IPS-18a (cell line): ENCODE measurements at regions not wholly inside any gene's neighbourhood (a gene's known extent, or its start where the extent isn't known, plus 50 kb on each side); places are given as distances from the start of the nearest gene placed in this dataset.

Source experiments
- H3K27ac ChIP-seq: one replicate; pipeline ENCODE4 v1.5.1; 2013; ENCODE audit warnings: low read length
- H3K27me3 ChIP-seq: one replicate; pipeline ENCODE4 v1.6.1; 2013; ENCODE audit warnings: mild to moderate bottlenecking, low read length; ENCODE audit not compliant: control insufficient read depth, insufficient read depth
- H3K36me3 ChIP-seq: one replicate; pipeline ENCODE4 v1.6.1; 2013; ENCODE audit warnings: low read depth, low read length; ENCODE audit not compliant: control insufficient read depth
- H3K4me1 ChIP-seq: one replicate; pipeline ENCODE4 v1.6.1; 2013; ENCODE audit warnings: low read depth, low read length; ENCODE audit not compliant: control insufficient read depth
- H3K4me3 ChIP-seq: one replicate; pipeline ENCODE4 v1.5.1; 2013; ENCODE audit warnings: low read length
- H3K9ac ChIP-seq: one replicate; pipeline ENCODE4 v1.6.1; 2013; ENCODE audit warnings: mild to moderate bottlenecking, low read length, moderate library complexity
- H3K9me3 ChIP-seq: one replicate; pipeline ENCODE4 v1.6.1; 2013; ENCODE audit warnings: low read depth, low read length; ENCODE audit not compliant: control insufficient read depth

GRCh38 chr19:30133803-30134202, 191.8 kb downstream of the URI1 start:
- H3K9me3 ChIP-seq: no peaks in the 10 kb centered on the region
- H3K4me1 ChIP-seq: no peaks in the 10 kb centered on the region
- no peaks in the 10 kb centered on the region for H3K27me3 ChIP-seq
- H3K4me3 ChIP-seq: no peak overlapping the region
- H3K27ac ChIP-seq: no peak overlapping the region
- no peak overlapping the region for H3K9ac ChIP-seq
- no peaks in the 10 kb centered on the region for H3K36me3 ChIP-seq

GRCh38 chr19:30135093-30135757, 193.2 kb downstream of the URI1 start:
- Histone ChIP-seq H3K9ac (no peak overlapping the region), H3K9me3 (no peaks in the 10 kb centered on the region), H3K4me3 (no peak overlapping the region), H3K36me3 (no peaks in the 10 kb centered on the region), H3K27ac (no peak overlapping the region), H3K4me1 (no peaks in the 10 kb centered on the region), H3K27me3 (no peaks in the 10 kb centered on the region)

- H3K9ac ChIP-seq: no peak overlapping the region
- no peak overlapping the region for H3K4me3 ChIP-seq
- H3K4me1 ChIP-seq: no peaks in the 10 kb centered on the region
- no peak overlapping the region for H3K27ac ChIP-seq
- H3K27me3 ChIP-seq: no peaks in the 10 kb centered on the region
- H3K9me3 ChIP-seq: no peaks in the 10 kb centered on the region
- H3K36me3 ChIP-seq: no peaks in the 10 kb centered on the region
Measured at GRCh38 chr19:30135797-30136196, 193.8 kb downstream of the URI1 start.

GRCh38 chr19:30136611-30137195, 194.7 kb downstream of the URI1 start:
- H3K4me1 ChIP-seq: no peaks in the 10 kb centered on the region
- H3K9me3 ChIP-seq: no peaks in the 10 kb centered on the region
- no peak overlapping the region for H3K4me3 ChIP-seq
- no peak overlapping the region for H3K9ac ChIP-seq
- no peaks in the 10 kb centered on the region for H3K27me3 ChIP-seq
- no peaks in the 10 kb centered on the region for H3K36me3 ChIP-seq
- H3K27ac ChIP-seq: no peak overlapping the region

GRCh38 chr19:30137747-30138146, 195.7 kb downstream of the URI1 start:
- H3K4me3 ChIP-seq: no peak overlapping the region
- H3K36me3 ChIP-seq: no peaks in the 10 kb centered on the region
- H3K9me3 ChIP-seq: no peaks in the 10 kb centered on the region
- no peak overlapping the region for H3K27ac ChIP-seq
- H3K9ac ChIP-seq: no peak overlapping the region
- H3K4me1 ChIP-seq: no peaks in the 10 kb centered on the region
- no peaks in the 10 kb centered on the region for H3K27me3 ChIP-seq

- H3K9ac ChIP-seq: no peak overlapping the region
- no peak overlapping the region for H3K4me3 ChIP-seq
- H3K27ac ChIP-seq: no peak overlapping the region
- no peaks in the 10 kb centered on the region for H3K27me3 ChIP-seq
- no peaks in the 10 kb centered on the region for H3K36me3 ChIP-seq
- H3K9me3 ChIP-seq: no peaks in the 10 kb centered on the region
- no peaks in the 10 kb centered on the region for H3K4me1 ChIP-seq
Measured at GRCh38 chr19:30144242-30144758, 202.3 kb downstream of the URI1 start.

- no peaks in the 10 kb centered on the region for H3K9me3 ChIP-seq
- no peak overlapping the region for H3K9ac ChIP-seq
- no peaks in the 10 kb centered on the region for H3K4me1 ChIP-seq
- no peaks in the 10 kb centered on the region for H3K36me3 ChIP-seq
- no peak overlapping the region for H3K4me3 ChIP-seq
- H3K27ac ChIP-seq: no peak overlapping the region
- H3K27me3 ChIP-seq: no peaks in the 10 kb centered on the region
Measured at GRCh38 chr19:30144802-30145201, 202.8 kb downstream of the URI1 start.

- H3K27me3 ChIP-seq: no peaks in the 10 kb centered on the region
- no peaks in the 10 kb centered on the region for H3K4me1 ChIP-seq
- no peak overlapping the region for H3K27ac ChIP-seq
- no peaks in the 10 kb centered on the region for H3K36me3 ChIP-seq
- H3K4me3 ChIP-seq: no peak overlapping the region
- H3K9me3 ChIP-seq: no peaks in the 10 kb centered on the region
- H3K9ac ChIP-seq: no peak overlapping the region
Measured at GRCh38 chr19:30145467-30145866, 203.4 kb downstream of the URI1 start.

GRCh38 chr19:30146346-30146745, 204.3 kb downstream of the URI1 start:
- Histone ChIP-seq H3K4me1 (no peaks in the 10 kb centered on the region), H3K9me3 (no peaks in the 10 kb centered on the region), H3K27ac (no peak overlapping the region), H3K9ac (no peak overlapping the region), H3K27me3 (no peaks in the 10 kb centered on the region), H3K36me3 (no peaks in the 10 kb centered on the region), H3K4me3 (no peak overlapping the region)

GRCh38 chr19:30148039-30148790, 206.2 kb downstream of the URI1 start:
- Histone ChIP-seq H3K4me3 (no peak overlapping the region), H3K27me3 (no peaks in the 10 kb centered on the region), H3K9me3 (no peaks in the 10 kb centered on the region), H3K36me3 (no peaks in the 10 kb centered on the region), H3K27ac (no peak overlapping the region), H3K4me1 (no peaks in the 10 kb centered on the region), H3K9ac (no peak overlapping the region)

- H3K9ac ChIP-seq: no peak overlapping the region
- no peaks in the 10 kb centered on the region for H3K9me3 ChIP-seq
- H3K4me3 ChIP-seq: no peak overlapping the region
- no peaks in the 10 kb centered on the region for H3K27me3 ChIP-seq
- H3K27ac ChIP-seq: no peak overlapping the region
- no peaks in the 10 kb centered on the region for H3K4me1 ChIP-seq
- no peaks in the 10 kb centered on the region for H3K36me3 ChIP-seq
Measured at GRCh38 chr19:30148803-30149202, 206.8 kb downstream of the URI1 start.
